Kidney (tissue), 13 donors: ENCODE measurements at regions not wholly inside any gene's neighbourhood (a gene's known extent, or its start where the extent isn't known, plus 50 kb on each side); places are given as distances from the start of the nearest gene placed in this dataset.

Source experiments
- DNase-seq, 5 donors: peaks; one replicate each; pipeline ENCODE4 v3.0.0-alpha.2; 2013 to 2020
- FAIRE-seq: peaks from 2 replicates; lab custom pipeline; 2012; peaks lifted over from hg19 to GRCh38; lab: Jason Lieb, UNC
- H3K27ac ChIP-seq, 2 donors: one replicate each; pipeline ENCODE4 v1.7.0; 2013; ENCODE audit warnings: low read depth in 2 of 2, low read length in 2 of 2, inconsistent platforms in 1 of 2
- H3K27me3 ChIP-seq: one replicate; pipeline ENCODE4 v1.7.1; 2013; ENCODE audit warnings: low read length, inconsistent platforms; ENCODE audit not compliant: control insufficient read depth, insufficient read depth
- H3K36me3 ChIP-seq, 3 donors: one replicate each; pipeline versions ENCODE4 v1.7.0 to v1.7.1; 2013; ENCODE audit warnings: low read length in 3 of 3, control low read depth in 1 of 3, inconsistent platforms in 1 of 3; ENCODE audit not compliant: insufficient read depth in 3 of 3, control insufficient read depth in 2 of 3
- H3K4me1 ChIP-seq, 3 donors: one replicate each; pipeline versions ENCODE4 v1.7.0 to v1.7.1; 2013; ENCODE audit warnings: low read length in 3 of 3, inconsistent platforms in 1 of 3, low read depth in 1 of 3; ENCODE audit not compliant: control insufficient read depth in 2 of 3, insufficient read depth in 2 of 3
- H3K4me3 ChIP-seq, 3 donors: one replicate each; pipeline versions ENCODE4 v1.7.0 to v1.8.1; 2013; ENCODE audit warnings: low read length in 3 of 3, control low read depth in 1 of 3, inconsistent platforms in 1 of 3
- H3K9ac ChIP-seq, 3 donors: one replicate each; pipeline versions ENCODE4 v1.7.0 to v1.7.1; 2013; ENCODE audit warnings: low read length in 3 of 3, control low read depth in 1 of 3, inconsistent platforms in 1 of 3
- H3K9me3 ChIP-seq, 3 donors: one replicate each; pipeline versions ENCODE4 v1.7.0 to v1.7.1; 2013; ENCODE audit warnings: low read length in 3 of 3, control low read depth in 1 of 3, inconsistent platforms in 1 of 3; ENCODE audit not compliant: control insufficient read depth in 2 of 3, insufficient read depth in 1 of 3
- CTCF ChIP-seq: IDR thresholded peaks from 3 replicates; pipeline ENCODE4 v1.5.1; 2012; ENCODE audit warnings: mild to moderate bottlenecking, moderate library complexity, borderline replicate concordance; ENCODE audit not compliant: insufficient read depth; ENCODE audit errors: extremely low read depth
- intact Hi-C: fragments of 100-400 bp; cut with DNase I; formaldehyde crosslinking; loops from one replicate; pipeline ENCODE4 v1.11.1; 2022
- donor health status: control.
- donor health status: control.
- donor health status: control.
- donor health status: control.
- donor health status: control.
- donor health status: DM: yes; HTN: yes; CAD: no.
- donor health status: Normal renal cell carcinoma (clear cell type).

GRCh38 chr4:37758226-37758625, 68.3 kb upstream of the PGM2 start:
- FAIRE-seq (no peak), DNase-seq (peak in 3 of 5 donors; percentile 33 to 81 (median 61))
- Histone ChIP-seq H3K27ac (no peak overlapping the region), H3K36me3 (no peaks in the 10 kb centered on the region), H3K4me3 (no peak overlapping the region), H3K9me3 (no peaks in the 10 kb centered on the region), H3K9ac (no peak overlapping the region), H3K27me3 (no peaks in the 10 kb centered on the region), H3K4me1 (peaks cover 0 to 7% (median 6%) of the 10 kb centered on the region in 3 donors)
- intact Hi-C loops, result no loop called here
- no peak for TF ChIP-seq CTCF

GRCh38 chr4:37757761-37758160, 68.7 kb upstream of the PGM2 start:
- Histone ChIP-seq H3K9ac (no peak overlapping the region), H3K27ac (no peak overlapping the region), H3K9me3 (no peaks in the 10 kb centered on the region), H3K4me3 (no peak overlapping the region), H3K4me1 (peaks cover 0 to 5% (median 2%) of the 10 kb centered on the region in 3 donors), H3K36me3 (no peaks in the 10 kb centered on the region), H3K27me3 (no peaks in the 10 kb centered on the region)
- TF ChIP-seq CTCF, result no peak
- FAIRE-seq (no peak), DNase-seq (no peak)
- intact Hi-C loops, result no loop called here

- H3K9ac ChIP-seq, result no peak overlapping the region
- H3K9me3 ChIP-seq, result no peaks in the 10 kb centered on the region
- no peak for TF ChIP-seq CTCF
- no peak overlapping the region for H3K27ac ChIP-seq
- DNase-seq (peak in 2 of 5 donors; percentile 19 to 39), FAIRE-seq (no peak)
- no peaks in the 10 kb centered on the region for H3K27me3 ChIP-seq
- no peaks in the 10 kb centered on the region for H3K4me1 ChIP-seq
- intact Hi-C loops, result no loop called here
- no peak overlapping the region for H3K4me3 ChIP-seq
- no peaks in the 10 kb centered on the region for H3K36me3 ChIP-seq
Observed at GRCh38 chr4:37757121-37757520, 69.4 kb upstream of the PGM2 start.

- H3K27ac ChIP-seq, result no peak overlapping the region
- TF ChIP-seq CTCF, result no peak
- DNase-seq (no peak), FAIRE-seq (no peak)
- no peaks in the 10 kb centered on the region for H3K4me1 ChIP-seq
- no peak overlapping the region for H3K4me3 ChIP-seq
- no peak overlapping the region for H3K9ac ChIP-seq
- no peaks in the 10 kb centered on the region for H3K9me3 ChIP-seq
- H3K36me3 ChIP-seq, result no peaks in the 10 kb centered on the region
- no peaks in the 10 kb centered on the region for H3K27me3 ChIP-seq
- intact Hi-C loops, result no loop called here
Observed at GRCh38 chr4:37754410-37755185, 68.4 kb upstream of the RELL1 start.
